HG02884 (cell line): ENCODE measurements at regions not wholly inside any gene's neighbourhood (a gene's known extent, or its start where the extent isn't known, plus 50 kb on each side); places are given as distances from the start of the nearest gene placed in this dataset.

Source experiments
- ATAC-seq: cut with Tn5 transposase; IDR thresholded peaks from one replicate; pipeline ENCODE4 v1.9.1; 2021; ENCODE audit warnings: mild to moderate bottlenecking, moderate library complexity; ENCODE audit not compliant: unreplicated experiment

DNA sequence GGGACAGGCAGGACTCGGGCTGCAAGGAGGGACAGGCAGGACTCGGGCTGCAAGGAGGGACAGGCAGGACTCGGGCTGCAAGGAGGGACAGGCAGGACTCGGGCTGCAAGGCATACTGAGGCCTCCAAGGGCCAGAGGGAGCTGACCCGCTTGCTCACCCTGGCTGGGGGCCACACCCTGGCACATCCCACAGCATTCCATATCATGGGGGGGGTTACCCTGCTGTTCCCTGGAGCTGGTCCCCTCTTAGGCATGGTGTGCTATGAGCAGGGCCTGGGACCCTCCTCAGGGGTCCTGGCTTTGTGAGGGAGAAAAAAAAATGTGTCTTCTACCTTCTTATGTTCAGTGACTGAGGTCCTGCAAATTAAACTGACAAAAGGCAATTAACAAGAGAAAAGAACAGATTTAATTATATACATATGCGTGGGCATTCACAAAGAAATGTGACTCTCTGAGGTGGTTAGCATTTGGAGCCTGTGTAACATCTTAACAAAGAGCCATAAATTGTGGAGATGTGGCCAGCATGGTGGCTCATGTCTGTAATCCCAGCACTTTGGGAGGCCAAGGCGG is 97.6 kb upstream of the ALDH1A3 start:
- no peak for ATAC-seq

DNA sequence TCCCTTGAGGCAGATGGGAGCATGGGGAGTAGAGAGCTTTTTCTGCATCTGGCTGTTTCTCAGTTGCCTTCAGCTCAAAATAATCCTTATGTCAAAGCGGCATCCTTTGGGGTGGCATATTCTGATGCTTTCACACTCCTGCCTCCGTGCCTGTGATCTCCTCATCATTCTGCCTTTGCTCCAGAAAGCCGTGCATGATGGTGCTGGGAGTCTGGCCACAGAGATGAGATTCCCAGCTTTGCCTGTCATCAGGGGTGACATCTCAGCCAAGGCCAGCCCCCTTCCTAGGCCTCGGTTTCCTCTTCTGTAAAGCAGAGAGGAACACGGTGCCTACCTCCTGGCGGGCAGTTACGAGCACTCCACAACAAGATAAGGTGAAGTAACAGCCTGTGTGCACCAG is 96.3 kb upstream of the ALDH1A3 start:
- no peak for ATAC-seq

DNA sequence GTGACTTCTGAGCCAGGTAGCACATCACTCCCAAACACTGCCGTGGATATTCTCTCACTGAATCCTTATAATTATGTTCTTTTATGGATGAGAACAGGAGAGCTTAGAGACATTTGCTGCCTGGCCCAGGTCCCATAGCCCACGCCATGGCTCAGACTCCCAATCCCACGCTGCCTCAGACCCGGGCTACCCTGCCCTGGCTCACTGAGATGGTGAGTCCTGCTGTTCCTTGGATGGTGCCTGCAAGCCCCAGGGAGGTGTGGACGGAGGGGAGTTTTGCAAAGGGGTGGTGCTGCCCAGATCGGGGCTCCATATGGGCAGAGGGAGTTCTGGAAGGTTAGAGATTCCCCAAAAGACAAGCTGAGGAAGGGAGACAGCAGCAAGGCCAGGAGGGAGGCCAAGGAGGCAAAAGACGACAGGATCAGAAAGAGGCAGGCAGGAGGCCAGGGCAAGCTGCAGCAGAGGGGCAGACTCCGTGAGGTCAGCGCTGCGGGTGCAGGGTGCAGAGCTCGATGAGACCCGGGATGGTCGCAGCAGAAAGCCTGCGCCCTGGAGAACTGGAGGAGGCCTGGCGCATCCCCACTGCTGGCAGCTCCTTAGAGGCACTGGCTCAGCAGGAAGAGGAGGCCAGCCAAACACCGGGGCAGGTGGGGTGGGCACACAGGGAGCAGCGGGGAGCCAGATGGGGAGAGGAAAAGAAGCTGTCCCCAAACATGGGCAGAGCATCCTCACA is 95.7 kb upstream of the ALDH1A3 start:
- ATAC-seq = no peak

DNA sequence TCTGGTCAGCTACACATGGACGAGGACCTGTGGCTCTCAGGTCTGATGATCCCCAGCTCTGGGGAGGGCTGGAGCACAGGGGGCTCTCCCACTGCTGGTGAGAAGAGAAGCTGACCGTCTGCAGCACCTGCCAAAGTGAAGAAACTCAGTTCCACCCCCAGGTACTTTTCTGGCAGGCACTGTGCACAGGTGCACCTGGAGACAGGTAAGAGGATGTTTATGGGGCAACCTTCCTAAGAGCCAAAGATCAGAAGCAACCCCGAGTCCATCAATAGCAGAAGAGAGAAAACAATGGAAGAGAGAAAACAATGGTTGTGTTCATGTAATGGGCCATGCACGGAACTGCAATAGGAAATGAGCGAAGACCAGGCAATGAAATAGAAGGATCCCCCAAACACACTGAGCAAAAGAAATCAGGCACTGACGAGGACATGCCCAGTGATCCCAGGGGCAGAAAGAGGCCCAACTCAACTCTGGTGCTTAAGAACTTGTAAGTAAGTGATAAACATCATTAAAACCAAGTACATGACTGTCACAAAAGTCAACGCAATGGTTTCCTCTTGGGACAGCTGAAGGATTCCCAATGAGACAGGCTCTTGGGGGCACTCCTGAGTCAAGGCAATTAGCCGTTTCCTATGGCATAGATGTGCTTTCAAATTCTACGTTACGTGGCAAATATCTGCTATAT is 95.0 kb upstream of the ALDH1A3 start:
- no peak for ATAC-seq

DNA sequence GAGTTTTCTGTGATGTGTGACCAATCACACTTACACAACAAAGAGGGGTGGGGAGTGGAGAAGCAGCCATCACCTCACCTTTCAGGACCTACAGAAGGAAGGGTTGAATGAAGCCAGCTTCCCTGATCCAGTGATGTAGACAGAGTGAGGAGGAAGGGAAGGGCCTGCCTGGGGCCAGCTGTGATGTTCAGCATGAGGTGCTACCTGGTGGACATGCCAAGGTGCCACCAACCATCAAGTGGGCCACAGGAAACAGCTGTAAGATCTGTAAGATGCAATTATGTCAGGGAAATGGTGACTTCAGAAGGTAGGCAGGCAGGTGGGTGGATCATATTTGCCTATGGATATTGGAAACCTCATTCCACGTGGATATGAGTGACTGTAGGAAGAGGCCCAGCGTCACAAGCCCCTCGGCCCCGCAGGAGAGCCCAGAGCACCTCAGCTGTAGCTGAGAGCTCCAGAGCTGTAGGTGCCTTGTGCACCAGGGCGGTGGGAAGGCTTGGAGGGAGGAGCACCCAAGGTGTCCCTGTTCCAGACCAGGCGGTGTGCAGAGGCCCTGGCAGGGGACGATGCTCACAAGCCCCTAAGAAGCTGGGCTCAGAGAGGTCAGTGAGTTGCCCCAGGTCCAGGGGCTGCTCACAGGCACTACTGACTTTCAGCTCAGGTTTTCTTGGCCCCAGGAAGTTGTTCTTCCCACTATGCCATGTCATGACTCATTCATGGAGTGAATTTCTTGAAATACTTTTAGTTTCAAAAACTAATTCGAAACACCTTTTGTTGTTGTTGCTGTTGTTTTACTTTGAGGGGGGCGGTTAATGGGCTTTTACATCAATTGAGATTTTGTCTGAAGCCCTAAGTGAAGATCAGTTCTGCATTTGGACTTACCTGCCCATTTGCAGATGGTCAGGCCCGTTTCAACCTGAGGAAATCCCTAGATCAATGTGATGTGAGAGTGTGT is 94.2 kb upstream of the ALDH1A3 start:
- no peak for ATAC-seq

DNA sequence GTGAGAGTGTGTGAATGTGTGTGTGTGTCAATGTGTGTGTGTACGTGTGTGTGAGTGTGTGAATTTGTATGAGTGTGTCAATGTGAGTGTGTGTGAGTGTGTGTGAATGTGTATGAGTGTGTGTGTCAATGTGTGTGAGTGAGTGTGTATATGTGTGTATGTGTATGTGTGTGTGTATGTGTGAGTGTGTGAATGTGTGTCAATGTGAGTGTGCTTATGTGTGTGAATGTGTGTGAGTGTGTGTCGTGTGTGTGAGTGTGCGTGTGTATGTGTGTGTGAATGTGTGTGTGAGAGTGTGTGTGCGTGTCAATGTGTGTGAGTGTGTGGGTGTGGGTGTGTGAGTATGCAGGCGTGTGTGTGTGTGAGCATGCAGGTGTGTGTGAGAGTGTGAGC is 93.5 kb upstream of the ALDH1A3 start:
- ATAC-seq = no peak

DNA sequence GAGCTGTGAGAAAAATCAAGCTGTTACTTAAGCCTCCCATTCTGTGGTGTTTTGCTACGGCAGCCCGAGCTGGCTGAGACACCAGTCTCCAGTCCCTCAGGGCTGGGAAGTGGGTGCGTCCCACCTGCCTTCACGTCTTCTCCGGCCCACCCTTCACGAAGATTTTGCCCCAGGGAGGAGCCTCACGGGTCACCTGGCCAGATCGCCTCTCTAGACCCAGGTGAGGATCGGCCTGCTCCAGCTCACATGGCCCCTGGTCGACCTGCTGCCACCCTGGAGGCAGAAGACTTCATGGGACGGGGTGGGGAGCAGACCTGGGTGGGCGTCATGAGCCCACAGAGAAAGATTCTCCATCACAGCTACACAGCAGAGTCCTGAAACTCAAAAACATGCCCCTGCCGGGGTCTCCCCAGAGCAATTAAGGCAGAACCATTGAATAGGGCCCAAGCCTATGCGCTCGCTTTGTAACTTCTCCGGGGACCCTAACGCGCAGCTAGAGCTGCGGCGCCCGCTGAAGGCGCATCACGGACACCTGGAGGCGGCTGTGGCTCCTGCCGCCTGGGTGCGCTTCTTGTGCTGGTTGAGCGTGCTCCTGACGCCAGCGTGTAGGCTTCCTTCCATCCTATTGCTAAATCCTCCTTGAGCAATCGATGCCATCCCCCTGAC is 92.6 kb upstream of the ALDH1A3 start:
- ATAC-seq = no peak

DNA sequence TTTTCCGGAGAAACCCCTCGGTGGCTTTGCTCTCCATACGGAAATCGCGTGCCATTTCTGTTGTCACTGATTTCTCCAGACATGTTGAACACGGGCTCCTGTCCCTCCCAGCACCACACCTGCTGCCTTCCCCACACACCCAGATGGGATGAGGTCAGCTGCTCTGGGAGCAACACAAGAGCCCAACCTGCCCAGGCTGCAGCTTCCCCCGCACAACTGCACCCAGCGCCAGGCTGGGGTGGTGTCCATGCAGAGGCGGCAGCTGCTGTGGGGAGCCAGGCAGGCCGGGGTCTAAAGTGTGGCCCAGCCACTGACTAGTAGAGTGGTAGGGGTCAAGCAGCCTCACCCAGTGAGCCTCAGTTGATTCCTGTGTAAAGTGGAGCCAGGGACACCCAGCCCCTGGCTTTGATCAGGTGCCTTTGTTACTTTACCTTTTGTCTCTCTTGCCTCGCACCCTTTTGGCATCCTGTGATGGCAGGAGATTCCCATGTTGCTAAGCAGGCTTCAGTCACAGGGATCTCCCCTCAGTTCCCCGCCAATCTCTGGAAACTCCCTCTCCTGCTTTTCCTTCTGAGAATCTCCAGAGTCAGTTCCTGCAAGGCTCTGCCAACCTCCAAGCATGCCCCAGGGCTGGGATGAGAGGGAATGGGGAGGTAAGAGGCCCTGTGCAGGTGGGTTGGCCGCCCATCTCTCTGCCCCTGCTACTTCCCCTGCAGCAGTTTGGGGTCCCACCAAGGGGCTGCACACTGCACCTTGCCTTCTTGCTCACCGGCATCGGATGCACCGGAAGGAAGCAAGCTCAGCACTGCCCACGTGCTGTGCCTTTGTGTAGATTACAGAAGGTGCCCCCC is 91.8 kb upstream of the ALDH1A3 start:
- ATAC-seq = no peak

DNA sequence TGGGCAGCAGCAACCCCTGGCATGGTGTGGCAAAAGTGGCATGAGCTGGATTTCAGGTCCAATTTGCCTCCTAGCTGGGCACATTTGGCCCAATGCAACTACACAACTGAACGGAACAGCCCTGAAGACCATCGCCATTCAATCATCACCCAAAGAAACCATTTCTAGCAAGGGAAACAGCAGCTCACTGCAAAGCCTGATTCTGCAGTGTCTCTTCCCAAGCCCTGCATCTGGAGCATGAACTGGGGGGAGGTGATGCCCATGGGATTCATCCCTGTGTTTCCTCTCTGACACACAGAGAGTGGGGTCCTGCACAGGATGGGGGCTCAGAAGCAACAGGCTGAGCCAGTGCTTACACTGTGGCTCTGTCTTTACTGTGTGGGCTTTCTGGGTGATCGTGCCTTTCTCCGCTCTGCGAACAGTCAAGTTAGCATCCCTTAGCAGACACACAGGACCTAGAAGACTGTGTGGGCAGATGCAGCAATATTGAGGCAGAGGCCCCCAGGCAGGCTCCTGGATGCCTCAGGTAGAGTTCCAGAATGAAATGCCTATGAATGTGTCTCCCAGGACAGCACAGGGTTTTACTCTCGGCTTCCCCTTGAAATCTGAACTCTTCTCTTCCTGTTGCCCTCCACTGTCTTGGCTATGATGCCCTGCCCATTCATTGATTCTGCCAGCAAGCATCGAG is 91.1 kb upstream of the ALDH1A3 start:
- no peak for ATAC-seq

DNA sequence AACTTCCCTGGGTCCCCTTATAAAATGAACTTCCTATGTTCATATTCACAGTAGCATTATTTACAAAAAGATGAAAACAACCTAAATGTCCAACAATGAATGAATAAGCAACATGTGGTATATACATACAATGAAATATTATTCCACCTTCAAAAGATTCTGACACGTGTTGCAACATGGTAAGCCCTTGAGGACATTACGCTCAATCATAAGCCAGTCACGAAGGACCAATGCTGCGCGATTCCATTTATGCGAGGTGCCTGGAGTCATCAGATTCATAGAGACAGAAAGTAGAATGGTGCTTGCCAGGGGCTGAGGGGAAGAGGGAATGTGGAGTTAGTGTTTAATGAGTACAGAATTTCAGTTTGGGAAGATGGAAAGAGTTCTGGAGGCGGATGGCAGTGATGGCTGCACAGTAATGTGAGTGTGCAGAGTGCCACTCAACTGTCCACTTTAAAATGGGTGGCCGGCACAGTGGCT is 88.8 kb upstream of the ALDH1A3 start:
- ATAC-seq = no peak

DNA sequence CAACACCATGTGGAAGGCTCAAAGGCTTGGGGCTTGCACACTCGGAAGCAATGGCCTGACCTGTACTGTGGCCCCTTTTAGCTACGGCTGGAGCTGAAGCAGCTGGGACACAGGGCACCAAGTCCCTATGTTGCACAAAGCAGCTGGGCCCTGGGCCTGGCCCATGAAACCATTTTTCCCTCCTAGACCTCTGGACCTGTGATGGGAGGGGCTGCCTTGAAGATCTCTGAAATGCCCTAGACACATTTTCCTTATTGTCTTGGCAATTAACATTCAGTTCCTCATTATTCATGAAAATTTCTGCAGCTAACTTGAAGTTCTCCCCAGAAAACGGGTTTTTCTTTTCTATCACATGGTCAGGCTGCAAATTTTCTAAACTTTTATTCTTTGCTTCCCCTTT is 85.6 kb upstream of the ALDH1A3 start:
- ATAC-seq = no peak

DNA sequence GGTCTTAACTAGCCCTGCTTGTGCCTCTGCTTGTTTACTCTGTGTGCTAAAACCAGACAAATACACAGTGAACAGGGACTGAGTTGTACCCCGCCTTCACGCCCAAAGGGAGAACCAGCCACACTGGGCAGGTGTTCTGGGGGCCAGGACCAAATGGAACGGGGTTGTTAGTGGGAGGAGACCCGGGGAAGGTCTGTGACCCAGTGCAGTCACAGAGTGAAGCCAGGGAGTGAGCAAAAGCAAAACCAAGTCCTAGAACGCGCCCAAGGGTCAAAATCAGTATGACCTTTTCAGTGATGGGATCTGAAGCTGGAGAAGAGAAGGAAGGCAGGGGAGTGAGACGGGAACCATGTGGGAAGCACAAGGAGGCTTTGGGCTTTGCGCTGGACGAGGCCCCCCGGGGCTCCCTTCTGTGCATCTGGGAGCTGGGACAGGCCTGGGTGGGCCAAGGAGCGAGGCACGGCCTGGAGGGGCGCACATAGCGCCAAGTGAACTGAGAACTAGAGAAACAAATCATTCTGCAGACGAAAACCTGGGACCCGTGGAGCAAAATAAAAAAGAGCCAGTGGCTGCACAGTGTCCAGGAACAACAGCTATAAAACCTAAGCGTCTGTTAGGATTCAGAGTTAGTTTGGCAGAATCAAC is 78.3 kb upstream of the ALDH1A3 start:
- no peak for ATAC-seq

DNA sequence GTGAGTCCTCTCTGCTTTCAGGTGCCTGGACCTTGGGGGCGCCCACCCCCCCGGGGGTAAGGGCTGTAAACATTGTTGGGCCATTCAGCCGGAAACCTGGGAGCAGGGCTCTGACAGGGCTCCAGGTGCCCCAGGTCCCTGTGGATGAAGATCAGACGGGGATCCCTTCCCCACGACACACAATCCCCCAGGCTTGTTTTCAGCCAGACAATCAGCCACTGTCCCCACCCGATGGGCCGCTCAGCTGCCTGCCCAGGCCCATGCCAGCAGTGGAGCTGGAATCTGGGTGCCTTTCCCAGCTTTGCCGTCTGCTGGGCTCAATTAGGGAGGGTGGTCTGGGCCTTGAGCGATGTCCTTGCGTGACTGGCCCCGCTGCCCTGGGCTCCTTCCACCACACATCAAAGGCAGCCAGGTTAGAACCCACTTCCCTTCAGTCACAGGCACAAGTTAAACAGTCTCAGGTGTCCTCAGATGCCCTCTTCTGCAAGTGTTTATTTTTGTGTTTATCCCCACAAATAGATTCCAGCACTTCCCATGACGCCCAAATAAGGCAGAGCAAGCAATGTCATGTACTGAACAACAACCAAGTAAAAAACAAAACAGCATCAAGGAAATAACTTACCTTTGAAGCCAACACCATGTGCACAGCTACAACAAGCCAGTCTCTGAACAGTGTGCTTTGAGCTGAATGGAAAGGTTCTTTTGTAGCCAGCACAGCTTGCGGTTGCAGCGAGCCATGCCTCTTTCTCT is 77.0 kb upstream of the ALDH1A3 start:
- ATAC-seq = no peak

DNA sequence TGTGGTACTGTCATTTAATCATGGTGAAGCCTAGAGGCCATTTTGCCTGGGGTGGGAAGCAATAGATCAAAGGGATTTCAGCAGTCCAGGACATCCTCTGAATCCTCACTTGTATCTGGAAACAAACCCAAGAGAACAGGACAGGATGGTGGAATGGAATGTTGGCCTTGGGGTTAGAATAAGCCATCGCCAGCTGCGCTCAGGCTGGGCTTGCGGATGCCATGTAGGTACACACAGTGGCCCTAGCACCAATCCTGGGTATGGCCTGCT is 76.5 kb upstream of the ALDH1A3 start:
- ATAC-seq = no peak

DNA sequence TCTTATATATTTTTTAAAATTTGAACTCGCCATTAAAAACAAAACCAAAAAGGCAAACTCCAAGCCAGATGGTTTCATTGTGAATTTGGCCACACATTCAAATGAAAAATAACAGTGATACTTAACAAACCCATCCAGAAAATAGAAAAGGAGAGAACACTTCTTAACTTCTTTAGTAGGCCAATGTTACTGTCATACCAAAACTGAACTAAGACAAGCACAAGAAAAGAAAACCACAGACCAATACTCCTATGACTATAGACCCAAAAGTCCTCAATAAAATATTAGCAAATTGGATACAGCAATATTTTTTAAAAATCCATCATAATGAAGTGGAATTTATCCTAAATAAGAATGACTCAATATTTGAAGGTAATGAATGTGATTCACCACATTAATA is 73.5 kb upstream of the ALDH1A3 start:
- ATAC-seq = no peak

DNA sequence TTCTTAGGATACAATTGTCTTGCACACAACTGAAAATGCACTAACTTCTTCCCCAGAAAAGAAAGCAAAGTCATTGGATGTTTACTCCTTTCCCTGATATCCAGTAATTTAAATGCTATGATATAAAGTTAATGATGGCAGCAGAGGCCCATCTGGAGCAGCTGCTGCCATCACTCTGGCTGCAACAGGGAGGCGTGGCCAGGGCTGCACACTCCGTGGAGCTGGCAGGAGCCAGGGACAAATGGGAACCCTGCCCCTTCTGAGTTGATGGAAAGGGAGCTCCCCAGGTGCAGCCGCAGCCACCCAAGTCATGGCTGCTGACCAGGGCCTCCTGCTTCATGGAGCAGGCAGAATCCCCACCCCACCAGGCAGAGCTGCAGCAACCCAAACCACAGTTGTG is 72.6 kb upstream of the ALDH1A3 start:
- ATAC-seq = no peak

DNA sequence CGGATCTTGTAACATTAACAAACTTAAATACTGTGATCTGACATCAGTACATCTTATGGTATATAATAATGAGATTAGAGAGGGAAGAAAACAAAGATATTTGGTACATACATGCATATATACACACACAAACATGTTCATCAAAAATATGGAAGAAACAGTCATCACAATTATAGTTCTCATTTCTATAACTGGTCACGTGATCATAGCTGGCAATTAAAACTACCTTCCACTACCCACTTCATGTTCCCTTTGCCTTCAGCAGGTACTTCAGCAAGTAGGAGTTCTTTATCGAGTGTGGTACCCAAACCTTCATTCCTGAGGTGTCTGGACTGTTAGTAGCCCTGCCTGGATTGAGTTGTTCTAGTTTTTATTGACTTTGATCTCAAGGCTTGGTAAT is 70.9 kb upstream of the ALDH1A3 start:
- no peak for ATAC-seq

DNA sequence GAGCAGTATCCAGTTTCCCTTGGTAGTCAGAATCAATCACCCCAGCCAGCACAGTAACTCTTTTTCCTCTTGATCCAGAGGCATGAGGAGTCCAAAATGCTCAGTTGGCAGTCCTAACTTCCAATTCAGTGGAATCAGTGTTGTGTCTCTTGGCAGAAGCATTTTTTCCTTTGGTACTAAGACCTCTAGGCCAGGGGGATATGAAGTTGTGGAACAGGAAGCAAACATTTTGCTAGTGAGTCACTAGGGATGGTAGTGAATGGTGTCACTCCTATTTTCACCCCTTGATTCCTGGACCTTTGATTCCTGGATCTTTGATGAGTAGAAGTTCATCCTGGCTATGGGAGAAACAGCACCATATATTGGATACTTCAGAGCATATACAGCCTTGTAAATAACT is 70.5 kb upstream of the ALDH1A3 start:
- ATAC-seq = no peak
